Stomach (tissue), 8 donors: ENCODE measurements at regions not wholly inside any gene's neighbourhood (a gene's known extent, or its start where the extent isn't known, plus 50 kb on each side); places are given as distances from the start of the nearest gene placed in this dataset.

Source experiments
- DNase-seq, 2 donors: peaks; one replicate each; pipeline versions ENCODE4 v3.0.0 to v3.0.0-alpha.2; 2013 to 2019
- H3K27ac ChIP-seq, 5 donors: fragments of 200-600 bp in 4 of 5; sonication (generic) in 4 of 5; one replicate each; pipeline ENCODE4 v1.5.1; 2013 to 2019; ENCODE audit warnings: mild to moderate bottlenecking in 1 of 5, moderate library complexity in 1 of 5
- H3K27me3 ChIP-seq, 3 donors: fragments of 200-600 bp; sonication (generic); one replicate each; pipeline ENCODE4 v1.5.1; 2017 to 2019; ENCODE audit warnings: mixed run types in 1 of 3
- H3K36me3 ChIP-seq, 4 donors: fragments of 200-600 bp; sonication (generic); 1 replicate in 3 of 4; 2 replicates in 1 of 4; pipeline ENCODE4 v1.5.1; 2016 to 2019
- H3K4me1 ChIP-seq, 4 donors: fragments of 200-600 bp; sonication (generic); one replicate each; pipeline ENCODE4 v1.5.1; 2016 to 2019
- H3K4me3 ChIP-seq, 4 donors: fragments of 200-600 bp; sonication (generic) in 3 of 4; one replicate each; pipeline ENCODE4 v1.5.1; 2016 to 2019; ENCODE audit warnings: mild to moderate bottlenecking in 1 of 4
- H3K9me3 ChIP-seq, 4 donors: fragments of 200-600 bp; sonication (generic); one replicate each; pipeline ENCODE4 v1.5.1; 2016 to 2019
- CTCF ChIP-seq, 7 experiments: fragments of 450-650 bp in 4 of 7; fragments of 200-600 bp in 3 of 7; sonication (generic) in 3 of 7; IDR thresholded peaks; one replicate each; pipeline ENCODE4 v1.5.1; 2016 to 2019; ENCODE audit warnings: antibody characterized with exemption in 7 of 7, control low read depth in 2 of 7, mild to moderate bottlenecking in 1 of 7
- EP300 ChIP-seq: sonication (generic); formaldehyde crosslinking; IDR thresholded peaks from one replicate; pipeline ENCODE4 v1.6.1; 2017; ENCODE audit warnings: antibody characterized with exemption
- POLR2A ChIP-seq, 4 donors: fragments of 450-650 bp; IDR thresholded peaks; one replicate each; pipeline ENCODE4 v1.6.1; 2016; ENCODE audit warnings: antibody characterized with exemption in 4 of 4, control low read depth in 2 of 4, mild to moderate bottlenecking in 1 of 4, moderate library complexity in 1 of 4
- POLR2AphosphoS5 ChIP-seq, 3 donors: sonication (generic); formaldehyde crosslinking; IDR thresholded peaks; one replicate each; pipeline ENCODE4 v1.6.1; 2016; ENCODE audit warnings: antibody characterized with exemption in 3 of 3
- WGBS, 5 donors: extraction: QIAGEN DNeasy Blood & Tissue Kit in 3 of 5; methylation state at CpG; one replicate each; pipeline versions ENCODE4 v1.1.5 to v1.1.7; 2013 to 2018; 5-methylcytosine and 5-hydroxymethylcytosine counted together
- intact Hi-C: fragments of 100-400 bp; cut with DNase I; formaldehyde crosslinking; loops from one replicate; pipeline ENCODE4 v1.15.1; 2023; ENCODE audit warnings: low total_unique reads
- donor health status: healthy with polysubstance abuse.
- donor health status: Bipolar disorder and iron deficiency.
- donor health status: healthy.

GRCh38 chr12:13383379-13383778 lies 186.9 kb downstream of the EMP1 start:
- no peaks in the 10 kb centered on the region for H3K9me3 ChIP-seq
- H3K36me3 ChIP-seq: no peaks in the 10 kb centered on the region
- 46 to 65% (median 48%) methylated on average over 3 of the region's 3 CpGs for WGBS, 5 donors
- H3K27ac ChIP-seq: peak overlapping the region in 4 of 5 donors; percentile 16 to 59 (median 54)
- no peak overlapping the region for H3K4me3 ChIP-seq
- TF ChIP-seq EP300: no peak
- no peak for TF ChIP-seq POLR2A (IDR thresholded peaks at IDR 0.05)
- no peak for TF ChIP-seq CTCF (IDR thresholded peaks at IDR 0.05)
- TF ChIP-seq POLR2AphosphoS5 (IDR thresholded peaks at IDR 0.05): peak in 2 of 3 donors; percentile 12 to 56
- peak; percentile 50 to 51 for DNase-seq
- H3K27me3 ChIP-seq: no peaks in the 10 kb centered on the region
- no peaks in the 10 kb centered on the region for H3K4me1 ChIP-seq
- intact Hi-C loops: no loop called here

- H3K36me3 ChIP-seq: no peaks in the 10 kb centered on the region
- 73 to 89% (median 82%) methylated on average over 3 of the region's 3 CpGs for WGBS, 5 donors
- H3K9me3 ChIP-seq: peaks cover 0 to 2% (median 0%) of the 10 kb centered on the region in 4 donors
- no peaks in the 10 kb centered on the region for H3K27me3 ChIP-seq
- H3K4me1 ChIP-seq: peaks cover 0 to 12% (median 6%) of the 10 kb centered on the region in 4 donors
- TF ChIP-seq POLR2AphosphoS5 (IDR thresholded peaks at IDR 0.05) (no peak), POLR2A (IDR thresholded peaks at IDR 0.05) (no peak)
- H3K27ac ChIP-seq: no peak overlapping the region
- H3K4me3 ChIP-seq: no peak overlapping the region
- intact Hi-C loops: no loop called here
- DNase-seq: no peak
These were observed 183.8 kb downstream of the EMP1 start for GRCh38 chr12:13380297-13380696.

GRCh38 chr12:13379531-13380188 lies 183.1 kb downstream of the EMP1 start:
- no peaks in the 10 kb centered on the region for H3K36me3 ChIP-seq
- H3K27ac ChIP-seq: no peak overlapping the region
- DNase-seq: no peak
- no peaks in the 10 kb centered on the region for H3K27me3 ChIP-seq
- intact Hi-C loops: no loop called here
- WGBS, 5 donors: 76 to 91% (median 79%) methylated on average over 3 of the region's 3 CpGs
- peaks cover 0 to 2% (median 0%) of the 10 kb centered on the region in 4 donors for H3K9me3 ChIP-seq
- TF ChIP-seq EP300 (no peak), POLR2AphosphoS5 (IDR thresholded peaks at IDR 0.05) (no peak), POLR2A (IDR thresholded peaks at IDR 0.05) (no peak), CTCF (IDR thresholded peaks at IDR 0.05) (no peak)
- H3K4me1 ChIP-seq: peaks cover 0 to 18% (median 12%) of the 10 kb centered on the region in 4 donors
- no peak overlapping the region for H3K4me3 ChIP-seq

GRCh38 chr12:13377698-13378097 lies 181.2 kb downstream of the EMP1 start:
- H3K27ac ChIP-seq: peak overlapping the region; percentile 52 to 88 (median 73)
- 38 to 74% (median 53%) methylated on average over 1 of the region's 1 CpG for WGBS, 5 donors
- peaks cover 0 to 21% (median 13%) of the 10 kb centered on the region in 4 donors for H3K4me1 ChIP-seq
- TF ChIP-seq POLR2A (IDR thresholded peaks at IDR 0.05) (no peak), EP300 (no peak), CTCF (IDR thresholded peaks at IDR 0.05) (no peak), POLR2AphosphoS5 (IDR thresholded peaks at IDR 0.05) (no peak)
- no peaks in the 10 kb centered on the region for H3K36me3 ChIP-seq
- intact Hi-C loops: no loop called here
- H3K4me3 ChIP-seq: no peak overlapping the region
- DNase-seq: no peak
- H3K27me3 ChIP-seq: no peaks in the 10 kb centered on the region
- H3K9me3 ChIP-seq: peaks cover 0 to 2% (median 0%) of the 10 kb centered on the region in 4 donors
